ENCODE measurements at regions not wholly inside any gene's neighbourhood (a gene's known extent, or its start where the extent isn't known, plus 50 kb on each side); places are given as distances from the start of the nearest gene placed in this dataset.
"Not testable (repeated sequence)": the region's sequence is repeated elsewhere in the genome, so short reads cannot be mapped to it uniquely, and the experiment has no call there.

DNA sequence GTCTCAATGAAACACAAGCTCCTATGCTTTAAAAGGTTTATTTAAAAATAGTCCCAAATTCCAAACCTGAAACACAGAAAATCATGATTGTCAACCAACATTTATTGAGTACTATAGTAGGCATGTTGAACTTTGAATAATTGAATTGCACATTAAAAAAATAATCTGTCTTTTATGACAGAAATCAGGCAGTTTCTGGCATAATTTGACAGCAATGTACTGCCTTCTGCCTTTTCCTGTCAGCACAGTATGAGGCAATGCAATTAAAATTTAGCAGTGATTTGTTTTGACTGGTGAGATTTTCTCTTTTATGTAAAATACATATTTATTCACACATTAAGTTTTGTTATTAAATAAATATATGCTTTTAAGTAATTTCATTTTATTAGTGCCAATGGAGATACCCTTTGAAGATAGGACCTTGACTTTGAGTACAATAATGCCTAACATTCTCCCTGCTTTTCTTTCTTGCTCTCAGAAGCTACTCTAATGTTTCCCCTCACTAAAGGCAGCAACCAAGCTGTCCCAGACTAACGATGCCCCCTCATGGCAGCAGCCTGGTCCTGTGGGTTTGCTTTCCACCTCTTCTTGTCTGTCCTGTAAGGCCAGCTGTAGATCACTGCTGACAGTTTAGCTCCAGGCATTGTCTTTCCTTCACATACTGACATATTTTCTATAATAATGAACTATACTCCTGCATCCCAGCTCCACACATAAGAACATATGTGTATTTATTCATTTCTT, 346.7 kb downstream of the IL20RB start:
- no peak for DNase-seq

DNA sequence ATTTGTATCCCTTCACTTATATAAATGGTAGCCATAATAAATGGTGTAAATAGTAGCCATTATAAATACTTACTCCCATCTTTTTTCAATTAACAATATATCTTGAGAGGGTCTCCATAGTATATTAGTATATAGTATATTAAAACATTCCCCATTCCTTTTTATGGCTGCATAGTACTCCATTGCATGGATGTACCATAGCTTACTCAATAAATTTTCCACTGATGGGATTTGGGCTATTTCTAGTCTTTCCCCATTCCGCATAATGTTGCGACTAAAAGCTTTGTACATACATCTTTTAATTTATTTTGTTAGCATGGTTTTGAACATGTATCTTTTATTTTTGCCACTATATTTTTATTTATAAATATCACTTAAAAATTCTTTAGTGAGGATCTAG, 366.3 kb downstream of the IL20RB start:
- DNase-seq, result no peak

DNA sequence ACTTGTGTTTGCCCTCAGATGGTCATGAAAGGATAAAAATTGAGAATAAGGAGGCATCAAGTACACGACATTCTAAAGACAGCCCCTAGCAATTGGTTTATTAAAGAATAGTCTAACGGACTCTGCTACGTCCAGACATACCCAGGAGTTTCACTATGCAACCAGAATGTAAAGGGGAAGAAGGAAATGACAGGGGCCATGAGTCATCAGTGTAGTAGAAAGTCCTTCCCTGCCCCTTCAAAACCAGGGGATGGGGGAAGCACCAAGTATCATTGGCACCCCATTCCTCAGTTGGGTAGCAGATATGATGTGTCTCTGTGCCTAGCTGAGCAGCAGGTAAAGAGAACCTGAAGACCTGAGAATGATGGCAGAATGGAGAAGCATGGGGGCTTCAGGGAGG, 367.4 kb downstream of the IL20RB start:
- no peak for DNase-seq

DNA sequence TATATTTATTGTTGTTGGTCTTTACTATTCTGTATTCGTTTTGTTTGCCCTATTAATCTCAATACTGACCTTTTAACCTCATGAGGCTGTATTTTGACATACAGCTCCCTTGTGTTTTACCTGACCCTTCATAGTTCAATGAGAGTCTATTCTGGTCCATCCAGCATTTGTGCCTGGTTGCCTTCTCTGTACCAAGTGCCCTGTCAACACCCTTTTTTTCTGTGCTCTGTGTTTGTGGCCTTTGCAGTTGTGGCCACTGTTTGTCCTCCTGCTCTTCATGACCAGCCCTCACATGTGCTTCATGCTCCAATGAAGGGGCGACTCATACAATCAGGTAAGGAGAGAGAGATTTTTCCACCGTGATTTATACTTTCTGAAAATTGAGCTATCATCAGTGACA, 368.2 kb downstream of the IL20RB start:
- DNase-seq, result no peak

DNA sequence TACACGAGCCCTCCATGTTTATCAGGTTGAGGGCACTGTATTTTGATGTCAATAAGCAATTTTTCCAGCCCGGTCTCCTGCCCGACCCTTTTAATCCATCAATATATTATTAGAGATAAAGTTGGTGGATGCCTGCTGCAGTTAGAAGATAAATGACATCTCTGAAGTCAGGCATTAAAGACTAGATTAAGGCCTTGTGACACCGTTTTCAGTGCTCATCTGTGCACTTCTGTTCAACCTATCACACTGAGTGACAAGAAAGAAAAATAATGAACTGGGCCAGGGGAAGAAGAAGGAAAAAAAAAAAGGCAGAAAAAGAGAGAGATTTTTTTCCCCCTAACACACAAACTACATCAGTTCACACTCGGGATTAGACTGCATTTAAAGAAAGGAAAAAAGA, 371.8 kb downstream of the IL20RB start:
- DNase-seq, result no peak

DNA sequence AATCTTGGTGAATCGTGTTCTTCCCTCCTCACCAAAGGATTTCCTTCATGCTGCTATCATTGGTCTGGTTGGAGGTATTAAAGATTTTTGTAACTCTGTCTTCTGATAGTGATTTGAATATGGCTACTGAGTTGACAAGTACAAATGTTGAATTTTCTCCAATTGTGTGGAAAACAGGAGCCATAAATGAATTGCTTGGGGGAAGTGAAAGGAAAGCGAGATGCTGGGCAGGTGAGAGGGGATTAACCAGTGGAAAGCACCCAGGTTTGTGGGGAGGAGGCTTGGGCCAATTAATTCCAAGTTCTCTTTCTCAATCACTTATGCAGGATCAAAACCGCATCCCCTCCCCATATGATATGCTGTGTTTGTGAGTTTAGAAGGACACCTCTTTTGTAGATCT, 372.5 kb downstream of the IL20RB start:
- no peak for DNase-seq

DNA sequence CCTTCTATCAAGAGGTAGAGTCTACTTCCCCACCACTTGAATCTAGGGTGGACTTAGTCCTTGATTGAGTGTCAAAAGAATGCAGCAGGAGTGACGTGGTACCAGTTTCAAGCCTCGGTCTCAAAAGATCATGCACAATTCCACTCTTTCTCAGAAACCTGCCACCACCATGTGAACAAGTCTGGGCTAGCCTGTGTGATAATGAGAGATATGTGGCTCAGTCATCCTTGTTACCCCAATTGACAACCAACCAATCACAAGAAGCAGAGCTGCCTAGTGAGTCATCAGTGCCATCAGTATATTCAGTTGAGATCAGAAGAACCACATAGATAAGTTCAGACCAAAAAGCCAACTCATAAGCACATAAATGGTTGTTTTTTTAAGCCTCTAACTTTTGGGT, 374.5 kb downstream of the IL20RB start:
- no peak for DNase-seq

DNA sequence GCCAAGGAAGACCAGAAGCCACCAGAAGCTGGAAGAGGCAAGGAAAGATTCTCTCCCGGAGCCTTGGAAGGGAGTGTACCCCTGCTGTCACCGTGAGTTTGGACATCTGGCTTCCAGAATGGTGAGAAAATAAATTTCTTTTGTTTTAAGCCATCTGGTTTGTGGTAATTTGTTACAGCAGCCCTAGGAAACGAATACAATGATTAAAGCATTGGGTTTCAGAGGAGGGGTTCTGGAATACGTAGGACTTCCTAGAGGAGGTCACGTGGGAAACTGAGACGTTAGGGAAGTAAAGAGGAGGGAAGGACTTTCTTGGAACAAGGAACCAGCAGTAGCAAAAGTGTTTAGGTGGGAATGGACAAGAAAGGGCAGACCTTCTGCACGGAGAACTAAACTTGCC, 377.7 kb downstream of the IL20RB start:
- no peak for DNase-seq

DNA sequence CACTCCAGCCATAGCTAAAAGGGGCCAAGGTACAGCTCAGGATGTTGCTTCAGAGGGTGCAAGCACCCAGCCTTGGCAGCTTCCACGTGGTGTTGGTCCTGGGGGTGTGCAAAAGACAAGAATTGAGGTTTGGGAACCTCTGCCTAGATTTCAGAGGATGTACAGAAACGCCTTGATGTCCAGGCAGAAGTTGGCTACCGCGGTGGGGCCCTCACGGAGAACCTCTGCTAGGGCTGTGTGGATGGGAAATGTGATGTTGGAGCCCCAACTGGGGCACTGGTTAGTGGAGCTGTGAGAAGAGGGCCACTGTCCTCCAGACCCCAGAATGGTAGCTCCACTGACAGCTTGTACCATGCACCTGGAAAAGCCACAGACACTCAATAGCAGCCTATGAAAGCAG, 380.6 kb downstream of the IL20RB start:
- DNase-seq, result not testable (repeated sequence)

DNA sequence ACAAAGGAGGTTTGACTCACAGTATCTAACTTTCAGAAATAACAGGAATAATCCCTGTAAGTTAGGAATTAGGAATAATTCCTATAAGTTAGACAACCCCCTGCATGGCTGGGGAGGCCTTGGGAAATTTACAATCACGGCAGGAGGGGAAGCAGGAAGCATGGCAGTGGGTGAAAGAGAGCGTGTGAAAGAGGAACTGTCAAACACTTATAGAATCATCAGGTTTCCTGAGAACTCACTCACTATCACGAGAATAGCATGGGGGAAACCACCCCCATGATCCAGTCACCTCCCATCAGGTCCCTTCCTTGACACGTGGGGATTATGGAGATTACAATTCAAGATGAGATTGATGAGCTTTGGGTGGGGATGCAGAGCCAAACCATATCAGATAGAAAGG, 385.5 kb downstream of the IL20RB start:
- DNase-seq, result no peak

DNA sequence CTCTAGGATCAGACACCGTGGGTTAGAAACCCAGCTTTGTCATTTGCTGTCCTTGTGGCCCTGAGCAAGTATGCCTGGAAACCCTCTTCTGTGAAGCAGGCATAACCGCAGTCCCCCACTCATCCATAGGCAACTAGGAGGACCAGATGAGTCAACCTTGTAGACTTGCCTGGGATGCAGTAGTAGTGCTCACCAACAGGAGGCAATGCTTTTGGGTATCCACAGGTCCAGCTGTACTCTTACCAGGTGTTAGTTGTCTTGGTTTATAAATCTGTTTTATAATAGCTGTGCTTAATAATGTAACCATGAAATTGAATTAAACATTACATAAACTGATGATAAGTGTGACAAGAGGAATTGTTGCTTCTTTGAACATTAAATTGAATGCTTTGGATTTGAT, 389.3 kb downstream of the IL20RB start:
- DNase-seq, result no peak

DNA sequence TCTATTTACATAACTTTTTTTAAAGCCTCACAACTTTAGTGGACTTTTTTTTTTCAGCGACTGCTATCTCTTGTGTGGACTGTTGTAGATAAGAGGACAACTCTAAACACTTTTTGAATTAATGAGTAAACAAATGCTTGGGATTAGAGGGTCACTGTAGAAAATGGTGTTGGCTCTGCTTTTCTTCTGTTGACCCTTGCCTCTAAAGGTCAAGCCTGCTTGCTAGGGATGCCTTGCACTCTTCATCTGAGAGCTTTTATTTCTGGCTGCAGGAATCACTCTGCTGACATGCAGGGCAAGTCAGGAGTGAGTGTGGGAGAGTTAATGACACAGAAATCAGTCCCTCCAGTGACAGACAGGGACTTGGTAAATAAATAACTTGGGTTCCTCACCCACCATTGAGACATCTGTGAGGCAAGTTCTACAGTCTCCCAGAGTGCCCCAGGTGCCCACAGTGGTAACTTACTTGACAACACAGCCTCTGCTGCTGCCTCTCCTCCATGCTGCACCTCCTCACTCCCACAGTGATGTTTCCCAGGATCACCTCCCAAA, 390.1 kb downstream of the IL20RB start:
- no peak for DNase-seq

DNA sequence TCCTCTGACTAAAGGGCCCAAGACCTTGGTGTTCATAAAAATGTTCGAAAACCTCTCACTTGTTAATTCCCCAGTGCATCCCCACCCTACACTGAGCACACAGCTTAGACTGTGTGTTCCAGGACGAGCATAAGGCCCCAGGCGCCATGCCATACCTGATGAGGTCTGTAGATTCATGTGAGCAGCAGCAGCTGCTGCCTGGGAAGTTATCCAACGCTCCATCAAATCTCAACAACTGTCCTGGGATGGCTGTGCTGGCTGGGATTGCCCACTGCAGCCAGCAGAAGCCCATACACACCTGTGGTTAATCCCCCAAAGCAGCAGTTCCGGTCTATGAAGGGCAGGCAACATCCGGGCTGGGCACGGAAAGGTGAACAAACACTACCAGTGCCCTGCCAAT, 391.2 kb downstream of the IL20RB start:
- DNase-seq, result no peak

DNA sequence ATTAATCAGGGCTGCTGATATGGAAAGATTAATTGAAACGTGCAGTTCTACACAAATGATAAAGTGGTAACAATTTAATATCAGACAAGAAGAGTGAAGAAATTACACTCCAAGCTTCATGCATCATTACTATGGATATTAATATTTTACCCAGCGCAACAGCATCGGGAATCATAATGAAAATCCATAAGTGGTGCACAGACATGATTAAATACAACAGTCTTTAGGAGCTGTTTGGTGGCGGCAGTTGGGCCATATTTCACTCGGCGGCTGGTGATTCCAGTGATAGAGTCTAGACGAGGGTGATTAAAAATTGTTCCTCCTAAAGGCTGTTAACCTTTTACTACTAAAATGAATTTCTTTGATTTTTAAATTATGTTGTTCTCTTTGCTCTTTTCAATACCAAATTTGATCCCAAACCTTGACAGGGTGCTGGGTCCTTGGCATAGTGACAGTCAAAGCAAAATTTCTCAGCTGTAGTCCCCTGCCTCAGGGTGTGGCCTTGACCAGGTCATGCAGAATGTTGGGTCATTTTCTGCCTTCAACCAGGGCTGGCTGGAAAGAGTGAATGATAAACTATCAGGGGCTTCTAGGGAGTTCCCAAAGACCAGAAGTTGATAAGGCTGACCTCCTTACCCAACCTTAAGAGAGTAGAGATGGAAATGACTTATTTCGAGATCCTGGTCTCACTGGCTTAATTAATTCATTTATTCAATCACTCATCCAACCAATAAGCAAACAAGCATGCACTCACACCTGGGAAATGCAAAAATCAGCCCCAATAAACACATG, 392.0 kb downstream of the IL20RB start:
- DNase-seq, result no peak

DNA sequence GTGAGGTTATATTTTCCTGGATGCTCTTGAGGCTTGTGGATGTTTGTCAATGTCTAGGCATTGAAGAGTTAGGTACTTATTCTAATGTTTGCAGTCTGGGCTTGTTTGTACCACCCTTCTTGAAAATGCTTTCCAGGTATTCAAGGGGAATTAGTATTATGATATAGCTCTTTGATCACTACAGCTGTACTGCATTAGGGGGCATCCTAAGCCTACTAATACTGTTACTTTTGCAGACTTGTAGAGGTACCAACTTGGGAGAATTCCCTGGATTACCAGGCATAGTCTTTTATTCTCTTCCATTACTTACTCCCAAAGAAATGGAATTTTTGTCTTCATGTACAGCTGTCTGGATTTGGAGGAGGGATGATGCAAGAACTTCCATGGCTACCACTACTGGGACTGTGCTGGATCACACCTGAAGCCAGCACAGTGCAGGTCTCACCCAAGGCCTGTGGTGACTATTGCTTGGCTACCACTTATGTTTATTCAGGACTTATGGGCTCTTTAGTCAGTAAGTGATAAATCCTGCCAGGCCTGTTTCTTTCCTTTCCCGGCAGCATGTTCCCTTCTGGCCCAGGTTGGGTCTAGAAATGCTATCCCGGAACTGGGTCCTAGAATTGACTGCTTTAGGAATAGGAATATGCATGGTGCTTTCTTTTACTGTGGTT, 402.9 kb downstream of the IL20RB start:
- no peak for DNase-seq

DNA sequence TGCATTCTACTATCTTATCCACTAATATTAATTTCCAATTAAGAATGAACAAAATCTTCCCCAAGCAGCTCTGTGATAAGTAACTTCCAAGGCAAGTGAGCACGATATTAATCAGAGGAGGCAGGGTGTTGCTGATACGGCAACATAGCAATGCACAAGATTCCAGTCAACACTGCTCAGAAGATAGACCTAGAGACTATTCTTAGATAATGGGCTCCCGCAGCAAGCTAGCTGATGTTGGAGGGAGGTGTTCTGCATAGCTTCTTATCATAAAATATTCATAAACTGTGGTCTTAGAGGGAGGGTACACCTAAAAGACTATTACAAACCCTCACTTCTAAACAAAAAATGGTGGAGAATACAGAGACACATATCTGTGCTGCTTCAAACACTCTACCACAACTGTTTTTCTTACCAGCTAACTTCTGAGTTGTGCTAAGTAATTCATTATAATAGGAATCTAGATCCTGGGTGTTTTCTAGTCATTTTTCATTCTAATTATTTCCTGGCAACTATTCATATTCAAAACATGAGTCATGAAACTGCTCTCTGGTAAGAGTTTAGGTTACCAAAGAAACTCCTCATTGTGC, 382.0 kb upstream of the SOX14 start:
- DNase-seq, result no peak

DNA sequence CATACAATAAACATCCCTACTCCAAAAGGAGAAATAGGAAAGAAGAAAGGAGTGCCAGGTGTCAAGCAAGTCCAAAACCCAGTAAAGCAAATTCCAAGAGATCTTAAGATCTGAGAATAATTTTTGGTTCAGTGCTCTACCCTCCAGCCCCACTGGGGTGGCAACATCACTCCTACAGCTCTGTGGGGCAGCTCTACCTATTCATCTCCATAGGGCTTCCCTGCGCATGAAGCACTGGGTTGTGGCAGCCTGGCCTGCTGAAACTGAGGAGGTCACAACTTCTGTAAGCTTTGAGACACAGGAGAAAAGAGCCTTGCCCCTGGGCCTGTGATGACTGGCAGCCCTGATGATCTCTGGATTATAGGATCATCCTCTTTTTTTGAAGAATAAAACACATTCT, 378.2 kb upstream of the SOX14 start:
- no peak for DNase-seq

DNA sequence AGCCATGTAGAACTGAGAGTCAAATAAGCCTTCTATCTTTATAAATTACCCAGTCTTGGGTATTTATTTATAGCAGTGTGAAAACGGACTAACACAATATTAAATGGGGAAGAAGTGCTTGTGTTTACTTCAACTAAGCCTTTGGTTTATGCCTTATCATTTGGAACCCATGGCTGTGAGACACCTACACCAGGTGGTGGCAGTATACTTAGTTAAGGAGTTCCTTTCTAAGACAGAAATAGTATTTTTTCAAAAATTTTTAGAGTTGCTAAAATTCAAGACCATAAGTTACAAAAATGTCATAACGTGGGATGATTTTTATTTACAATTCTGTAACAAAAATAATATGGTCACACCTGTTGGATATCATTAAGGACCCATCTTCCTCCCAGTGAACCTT, 354.5 kb upstream of the SOX14 start:
- no peak for DNase-seq

DNA sequence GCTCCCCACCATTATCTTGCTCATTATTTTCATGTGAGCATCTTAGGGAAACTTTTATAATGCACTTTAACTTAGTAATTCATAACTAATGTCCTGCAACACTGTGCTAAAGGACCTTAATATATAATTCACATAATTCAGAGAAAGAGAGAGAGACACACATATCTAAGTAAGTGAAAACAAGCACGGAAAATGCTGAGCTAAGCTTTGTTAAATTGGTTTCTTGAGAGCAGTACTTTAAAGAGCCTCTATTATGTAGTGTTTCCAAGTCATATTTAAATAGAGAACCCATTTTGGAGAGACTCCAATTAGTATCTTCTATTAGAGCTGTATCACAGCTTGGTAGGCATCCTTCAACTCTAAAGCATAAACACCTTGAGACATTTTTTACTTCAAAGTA, 354.1 kb upstream of the SOX14 start:
- no peak for DNase-seq

DNA sequence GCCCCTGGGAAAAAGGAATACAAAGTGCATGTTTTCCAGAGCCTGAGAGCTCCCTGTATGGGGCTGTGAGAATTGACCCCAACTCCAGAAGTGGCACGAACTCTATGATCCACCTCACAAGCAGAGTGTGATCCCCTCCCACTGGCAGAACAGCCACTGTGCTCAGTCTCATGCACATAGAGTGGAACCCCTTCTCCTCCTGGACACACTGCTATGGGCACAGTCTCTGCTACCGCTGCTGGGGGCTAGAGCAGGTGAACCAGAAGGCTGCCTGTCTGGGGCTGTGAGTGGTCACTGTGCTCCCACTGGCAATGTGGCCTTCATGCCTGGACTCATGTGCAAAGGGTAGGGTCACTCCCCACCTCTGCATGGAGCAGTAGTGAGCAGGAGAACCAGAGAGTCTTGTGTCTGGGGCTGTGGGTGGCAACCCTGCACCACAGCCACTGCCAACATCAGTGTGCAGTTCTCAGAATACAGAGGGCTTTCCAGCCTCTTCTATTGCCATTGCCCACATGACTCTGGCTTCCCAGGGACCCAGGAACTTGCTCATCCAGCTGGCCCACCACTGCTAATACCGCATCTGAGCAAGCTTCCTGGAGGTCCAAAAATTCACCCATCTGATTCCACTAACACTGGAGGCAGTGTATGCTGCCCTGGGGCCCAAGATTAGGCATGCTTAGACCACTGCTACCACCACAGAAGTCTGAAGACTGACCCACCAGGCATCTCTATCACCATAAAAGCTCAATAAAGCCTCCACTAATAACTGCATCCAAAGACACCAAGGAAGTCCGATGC, 343.7 kb upstream of the SOX14 start:
- DNase-seq, result no peak

DNA sequence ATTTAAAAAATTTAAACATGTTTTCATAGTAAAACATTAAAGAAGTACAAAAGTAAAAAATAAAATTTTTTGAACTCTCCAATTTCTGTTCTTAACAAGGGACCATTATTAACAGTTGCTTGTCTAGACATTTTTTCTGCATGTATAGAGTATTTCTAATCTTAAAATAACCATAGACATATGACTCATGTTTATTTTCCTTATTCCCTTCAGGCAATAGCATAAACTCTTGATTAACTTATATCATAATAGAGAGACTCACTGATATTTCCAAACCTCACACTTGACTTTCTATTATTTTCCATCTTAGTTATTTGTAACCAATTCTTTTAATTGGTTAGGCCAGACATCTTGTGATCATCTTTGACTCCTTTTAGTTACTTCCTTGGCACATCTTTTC, 325.6 kb upstream of the SOX14 start:
- no peak for DNase-seq

DNA sequence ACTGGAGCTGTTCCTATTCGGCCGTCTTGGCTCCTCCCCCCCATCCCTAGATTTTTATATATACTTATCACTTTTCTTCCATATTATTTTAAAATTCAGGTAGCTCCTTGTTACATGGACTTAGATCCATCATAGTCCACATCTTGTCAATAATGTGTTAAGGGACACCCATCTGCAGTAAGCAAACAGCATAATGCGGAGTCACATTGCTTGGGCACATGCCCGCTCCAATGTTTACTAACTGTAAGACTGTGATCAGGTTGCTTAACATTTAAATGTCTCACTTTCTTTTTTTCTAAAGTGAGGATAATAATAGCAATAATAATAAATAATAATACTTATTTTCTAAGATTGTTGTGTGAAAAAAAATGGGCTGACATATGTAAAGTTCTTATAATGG, 303.2 kb upstream of the SOX14 start:
- no peak for DNase-seq

DNA sequence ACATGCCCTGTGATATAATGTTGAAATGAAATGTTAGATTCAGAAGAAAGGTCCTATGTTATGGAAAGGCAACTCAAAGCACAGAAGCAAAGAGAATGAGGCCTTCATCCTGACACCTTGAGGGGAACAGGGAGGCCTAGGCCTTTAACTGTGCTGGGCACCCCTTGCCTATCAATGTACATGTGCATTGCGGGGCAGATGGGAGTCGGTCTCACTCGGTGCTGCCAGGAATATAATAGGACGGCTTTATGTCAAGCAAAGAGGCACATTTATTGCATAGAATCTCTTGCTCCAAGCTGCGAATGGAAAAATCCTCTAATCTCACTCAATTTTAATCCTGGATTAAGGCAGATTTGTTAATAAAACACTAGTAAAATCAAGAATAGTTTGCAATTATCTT, 301.0 kb upstream of the SOX14 start:
- DNase-seq, result no peak
